HCT116 (cell line): ENCODE measurements at regions not wholly inside any gene's neighbourhood (a gene's known extent, or its start where the extent isn't known, plus 50 kb on each side); places are given as distances from the start of the nearest gene placed in this dataset.
A peak's percentile ranks its signal among the peaks of the same experiment; 100 is the strongest.

ENCODE experiments used
- ATAC-seq: fragments of 200-7000 bp; cut with Tn5 transposase; 2 replicates; pipeline ENCODE4 v1.9.1; 2020; ENCODE audit warnings: mild to moderate bottlenecking, moderate library complexity
- BruUV-seq: library from RNA; stranded (reverse); fragments of 400-500 nt; replicated peaks from 2 replicates; lab custom pipeline; 2021; lab: Mats Ljungman, UMichigan
- CTCF ChIA-PET: fragments of 300-600 bp; sonication (Branson Sonifier 250); formaldehyde crosslinking; loops from one replicate; lab custom pipeline; 2021; ENCODE audit warnings: antibody characterized with exemption; lab: Charles Lee
- POLR2A ChIA-PET: fragments of 300-600, 350-600 bp; sonication (Branson Sonifier 250); formaldehyde crosslinking; loops from one replicate; lab custom pipeline; 2021; ENCODE audit warnings: antibody characterized with exemption; lab: Charles Lee
- RAD21 ChIA-PET, 2 experiments: fragments of 300-600 bp; sonication (Branson Sonifier 250); formaldehyde crosslinking; loops; one replicate each; lab custom pipeline; 2023; ENCODE audit warnings: low total read pairs in 2 of 2; ENCODE audit not compliant: uncharacterized antibody in 2 of 2, unreplicated experiment in 2 of 2, low non-redundant PET in 1 of 2; lab: Charles Lee
- DNase-seq: peaks from one replicate; pipeline ENCODE4 v3.0.0-alpha.2; 2010; ENCODE audit warnings: low read depth, low spot score
- H2AFZ ChIP-seq: fragments of 200-600 bp; shearing (Covaris generic), sonication (generic); 2 replicates; pipeline ENCODE4 v1.6.1; 2017; ENCODE audit warnings: low read depth, mixed run types, mixed read lengths, antibody characterized with exemption, low read length; ENCODE audit not compliant: poor library complexity, severe bottlenecking
- H3K27ac ChIP-seq: 2 replicates; pipeline ENCODE4 v1.5.1; 2012; ENCODE audit warnings: low read depth, low read length
- H3K27me3 ChIP-seq: fragments of 200-600 bp; sonication (generic); 2 replicates; pipeline ENCODE4 v1.6.1; 2016; ENCODE audit warnings: mixed run types, low read length, mixed read lengths; ENCODE audit not compliant: insufficient read depth
- H3K36me3 ChIP-seq, 2 experiments: fragments of 200-500 bp in 1 of 2; fragments of 200-600 bp in 1 of 2; sonication (Bioruptor generic) in 1 of 2; sonication (generic) in 1 of 2; 2 replicates each; pipeline versions ENCODE4 v1.5.1 to v1.6.1; 2014 to 2016; ENCODE audit warnings: low read length in 2 of 2, inconsistent platforms in 1 of 2, mixed read lengths in 1 of 2, mixed run types in 1 of 2; ENCODE audit not compliant: insufficient read depth in 2 of 2, control insufficient read depth in 1 of 2
- H3K4me1 ChIP-seq, 2 experiments: fragments of 200-600 bp in 1 of 2; sonication (generic) in 1 of 2; 2 replicates each; pipeline versions ENCODE4 v1.5.1 to v1.6.1; 2012 to 2017; ENCODE audit warnings: low read length in 2 of 2, inconsistent platforms in 1 of 2, mild to moderate bottlenecking in 1 of 2, mixed read lengths in 1 of 2, mixed run types in 1 of 2, moderate library complexity in 1 of 2; ENCODE audit not compliant: insufficient read depth in 2 of 2, control insufficient read depth in 1 of 2
- H3K4me2 ChIP-seq: fragments of 200-600 bp; sonication (generic); 2 replicates; pipeline ENCODE4 v1.6.1; 2017; ENCODE audit warnings: mixed run types, low read length, mixed read lengths
- H3K4me3 ChIP-seq, 2 experiments: fragments of 200-600 bp in 1 of 2; sonication (generic) in 1 of 2; replicated peaks in 1 of 2; 2 replicates each; pipeline ENCODE4 v1.5.1; 2011 to 2016; ENCODE audit warnings: low read length in 2 of 2, control low read depth in 1 of 2, low read depth in 1 of 2, mild to moderate bottlenecking in 1 of 2, mixed read lengths in 1 of 2, mixed run types in 1 of 2
- H3K79me2 ChIP-seq: fragments of 200-600 bp; sonication (generic); 2 replicates; pipeline ENCODE4 v1.6.1; 2017; ENCODE audit warnings: mild to moderate bottlenecking, mixed run types, low read length, moderate library complexity, mixed read lengths; ENCODE audit not compliant: insufficient read depth
- H3K9ac ChIP-seq: fragments of 200-600 bp; sonication (generic); 2 replicates; pipeline ENCODE4 v1.6.1; 2016; ENCODE audit warnings: low read length, mixed read lengths
- H3K9me2 ChIP-seq: fragments of 200-600 bp; sonication (generic), shearing (Covaris generic); 2 replicates; pipeline ENCODE4 v1.6.1; 2017; ENCODE audit warnings: mixed run types, mild to moderate bottlenecking, moderate library complexity; ENCODE audit not compliant: insufficient read depth
- H3K9me3 ChIP-seq, 2 experiments: fragments of 200-500 bp in 1 of 2; fragments of 200-600 bp in 1 of 2; sonication (Bioruptor generic) in 1 of 2; sonication (generic) in 1 of 2; 2 replicates each; pipeline ENCODE4 v1.6.1; 2014 to 2017; ENCODE audit warnings: low read length in 2 of 2, mixed read lengths in 2 of 2, inconsistent platforms in 1 of 2, low read depth in 1 of 2, mild to moderate bottlenecking in 1 of 2, mixed run types in 1 of 2, moderate library complexity in 1 of 2; ENCODE audit not compliant: control insufficient read depth in 1 of 2, insufficient read depth in 1 of 2
- H4K20me1 ChIP-seq: fragments of 200-600 bp; sonication (generic), shearing (Covaris generic); 2 replicates; pipeline ENCODE4 v1.6.1; 2017; ENCODE audit warnings: mixed run types, mild to moderate bottlenecking, moderate library complexity; ENCODE audit not compliant: insufficient read depth
- CBX3 ChIP-seq: IDR thresholded peaks from 2 replicates; pipeline ENCODE4 v1.6.1; 2012; ENCODE audit warnings: low read depth
- EZH2 ChIP-seq: fragments of 200-600 bp; sonication (generic); IDR thresholded peaks from 2 replicates; pipeline ENCODE4 v1.6.1; 2017; ENCODE audit warnings: antibody characterized with exemption, mixed run types
- FOSL1 ChIP-seq: IDR thresholded peaks from 2 replicates; pipeline ENCODE4 v1.6.1; 2012; ENCODE audit warnings: low read depth
- JUND ChIP-seq: IDR thresholded peaks from 2 replicates; pipeline ENCODE4 v1.6.1; 2012
- POLR2A ChIP-seq: IDR thresholded peaks from 2 replicates; pipeline ENCODE4 v1.7.0; 2011; ENCODE audit warnings: borderline replicate concordance; ENCODE audit not compliant: insufficient read depth, insufficient read length; ENCODE audit errors: extremely low read depth
- POLR2AphosphoS5 ChIP-seq: IDR thresholded peaks from 2 replicates; pipeline ENCODE4 v1.6.1; 2011; ENCODE audit warnings: mild to moderate bottlenecking, low read depth, low read length, moderate library complexity
- RAD21 ChIP-seq: IDR thresholded peaks from 2 replicates; pipeline ENCODE4 v1.6.1; 2012; ENCODE audit warnings: low read depth, mild to moderate bottlenecking
- SIN3A ChIP-seq: IDR thresholded peaks from 2 replicates; pipeline ENCODE4 v1.6.1; 2012; ENCODE audit warnings: low read depth
- SP1 ChIP-seq: IDR thresholded peaks from 2 replicates; pipeline ENCODE4 v1.6.1; 2012; ENCODE audit warnings: low read depth
- YY1 ChIP-seq: IDR thresholded peaks from 2 replicates; pipeline ENCODE4 v1.6.1; 2011; ENCODE audit warnings: low read length, low read depth, moderate library complexity, mild to moderate bottlenecking; ENCODE audit not compliant: insufficient replicate concordance; ENCODE audit errors: extremely low read depth
- ZFX ChIP-seq: fragments of 450-650 bp; IDR thresholded peaks from 2 replicates; pipeline ENCODE4 v1.6.1; 2017
- ZNF274 ChIP-seq: fragments of 200-500 bp; sonication (Bioruptor generic); IDR thresholded peaks from 2 replicates; pipeline ENCODE4 v1.6.1; 2014; ENCODE audit warnings: mild to moderate bottlenecking, low read depth, low read length, inconsistent platforms
- intact Hi-C: fragments of 100-400 bp; cut with micrococcal nuclease; formaldehyde crosslinking; loops from 2 replicates; pipeline ENCODE4 v1.10.0; 2022
- TF ChIP-seq, protein P1 (sequence below): IDR thresholded peaks from 2 replicates; pipeline ENCODE4 v1.6.1; 2011; ENCODE audit warnings: mild to moderate bottlenecking, low read length, moderate library complexity; ENCODE audit not compliant: insufficient replicate concordance; ENCODE audit errors: extremely low read depth
- TF ChIP-seq, protein P2 (sequence below): IDR thresholded peaks from 2 replicates; pipeline ENCODE4 v1.6.1; 2012
- TF ChIP-seq, protein P3 (sequence below): IDR thresholded peaks from 2 replicates; pipeline ENCODE4 v1.6.1; 2012; ENCODE audit warnings: low read depth

DNA sequence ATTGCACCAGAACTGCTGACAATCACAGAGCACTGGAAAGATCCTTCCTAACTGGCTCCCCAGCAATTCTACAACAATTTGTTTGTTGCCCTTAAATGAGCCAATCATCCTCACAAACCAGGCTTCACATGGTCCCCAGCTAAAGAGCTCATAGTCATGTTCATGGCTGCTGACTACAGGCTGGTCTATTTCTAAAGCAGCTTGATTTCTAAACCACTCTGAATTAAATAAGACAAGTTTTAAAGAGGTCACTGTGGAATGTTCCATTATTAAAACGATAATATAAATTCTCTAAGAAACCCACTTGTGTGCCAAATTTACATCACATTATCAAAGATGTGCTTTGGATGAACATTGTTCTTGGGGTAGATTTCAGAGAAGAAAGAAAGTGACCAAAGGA, 110.7 kb downstream of the COPS8 start (continued):
- TF ChIP-seq, protein P1, sequence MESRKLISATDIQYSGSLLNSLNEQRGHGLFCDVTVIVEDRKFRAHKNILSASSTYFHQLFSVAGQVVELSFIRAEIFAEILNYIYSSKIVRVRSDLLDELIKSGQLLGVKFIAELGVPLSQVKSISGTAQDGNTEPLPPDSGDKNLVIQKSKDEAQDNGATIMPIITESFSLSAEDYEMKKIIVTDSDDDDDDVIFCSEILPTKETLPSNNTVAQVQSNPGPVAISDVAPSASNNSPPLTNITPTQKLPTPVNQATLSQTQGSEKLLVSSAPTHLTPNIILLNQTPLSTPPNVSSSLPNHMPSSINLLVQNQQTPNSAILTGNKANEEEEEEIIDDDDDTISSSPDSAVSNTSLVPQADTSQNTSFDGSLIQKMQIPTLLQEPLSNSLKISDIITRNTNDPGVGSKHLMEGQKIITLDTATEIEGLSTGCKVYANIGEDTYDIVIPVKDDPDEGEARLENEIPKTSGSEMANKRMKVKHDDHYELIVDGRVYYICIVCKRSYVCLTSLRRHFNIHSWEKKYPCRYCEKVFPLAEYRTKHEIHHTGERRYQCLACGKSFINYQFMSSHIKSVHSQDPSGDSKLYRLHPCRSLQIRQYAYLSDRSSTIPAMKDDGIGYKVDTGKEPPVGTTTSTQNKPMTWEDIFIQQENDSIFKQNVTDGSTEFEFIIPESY, result no peak
- no peak for TF ChIP-seq POLR2A
- TF ChIP-seq SP1, result no peak
- no peak for TF ChIP-seq CBX3
- no peak for TF ChIP-seq POLR2AphosphoS5
- TF ChIP-seq FOSL1, result no peak

DNA sequence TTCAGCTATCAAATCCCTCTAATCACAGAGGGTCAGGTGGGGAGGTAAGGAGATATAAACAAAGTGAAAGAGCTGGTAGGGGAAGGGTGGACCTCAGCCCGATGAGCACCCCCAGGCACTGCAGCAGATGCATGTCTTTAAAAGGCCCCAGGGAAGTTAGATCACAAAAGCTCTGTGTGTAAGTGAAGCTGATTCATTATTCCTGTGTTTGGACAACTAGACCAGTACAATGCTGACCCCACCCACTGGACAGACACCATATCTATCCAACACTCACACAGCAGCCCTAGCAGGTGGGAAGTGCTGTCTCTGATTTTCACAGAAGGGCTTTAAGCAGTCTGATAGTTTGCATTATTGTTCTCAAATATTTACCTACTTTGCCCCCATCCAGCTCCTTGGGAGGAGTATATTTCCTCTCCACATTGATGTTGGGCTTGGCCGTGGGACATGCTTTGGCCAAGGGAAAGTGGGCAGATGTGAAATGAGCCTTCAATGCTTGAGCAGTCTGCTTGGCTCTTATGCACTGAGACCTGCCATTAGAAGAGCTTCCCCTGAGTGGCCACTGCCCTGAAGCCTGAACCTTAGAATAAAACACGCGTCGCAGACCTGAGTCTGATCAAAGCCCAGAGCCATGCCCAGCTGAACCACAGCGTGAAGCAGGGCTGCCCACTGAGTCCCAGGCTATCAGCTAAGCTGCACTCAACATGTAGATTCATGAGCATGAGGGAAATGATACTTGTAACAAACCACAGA, 111.4 kb downstream of the COPS8 start:
- ATAC-seq (peak; percentile 37), DNase-seq (no peak)
- CTCF ChIA-PET, result interaction anchor here (1.3 to 1.6 kb wide), 2 partner anchors 31 to 225 kb away, joined by 3 to 5 read pairs; no protein-coding TSS in a partner anchor
- H3K9ac ChIP-seq, result no peak overlapping the region
- no peak overlapping the region for H3K4me3 ChIP-seq
- no TSS peak for BruUV-seq
- H3K27ac ChIP-seq, result no peak overlapping the region
- no peaks in the 10 kb centered on the region for H3K36me3 ChIP-seq
- H4K20me1 ChIP-seq, result no peaks in the 10 kb centered on the region
- no peak overlapping the region for H2AFZ ChIP-seq
- H3K4me2 ChIP-seq, result 0 out of 2 replicates have a peak overlapping the region, but pooled peaks have one; percentile 2
- H3K4me1 ChIP-seq, result peaks cover 8 to 22% of the 10 kb centered on the region in 2 experiments
- intact Hi-C loops, result no loop called here
- H3K79me2 ChIP-seq, result no peaks in the 10 kb centered on the region
- POLR2A ChIA-PET, result no interaction called here
- H3K9me2 ChIP-seq, result no peaks in the 10 kb centered on the region
- peaks cover 7% of the 10 kb centered on the region; the same call in 1 of the 2 replicates for H3K27me3 ChIP-seq
- peaks cover 0 to 4% of the 10 kb centered on the region in 2 experiments; a peak in 1 of 4 replicates for H3K9me3 ChIP-seq
- RAD21 ChIA-PET, result no interaction called here
- TF ChIP-seq EZH2 (no peak), FOSL1 (no peak), SP1 (no peak), ZNF274 (no peak), JUND (no peak), SIN3A (no peak), ZFX (no peak), YY1 (no peak), POLR2A (no peak), RAD21 (no peak), CBX3 (no peak)
- TF ChIP-seq, protein P2, sequence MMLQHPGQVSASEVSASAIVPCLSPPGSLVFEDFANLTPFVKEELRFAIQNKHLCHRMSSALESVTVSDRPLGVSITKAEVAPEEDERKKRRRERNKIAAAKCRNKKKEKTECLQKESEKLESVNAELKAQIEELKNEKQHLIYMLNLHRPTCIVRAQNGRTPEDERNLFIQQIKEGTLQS, result no peak
- TF ChIP-seq, protein P1, result no peak
- TF ChIP-seq, protein P3, sequence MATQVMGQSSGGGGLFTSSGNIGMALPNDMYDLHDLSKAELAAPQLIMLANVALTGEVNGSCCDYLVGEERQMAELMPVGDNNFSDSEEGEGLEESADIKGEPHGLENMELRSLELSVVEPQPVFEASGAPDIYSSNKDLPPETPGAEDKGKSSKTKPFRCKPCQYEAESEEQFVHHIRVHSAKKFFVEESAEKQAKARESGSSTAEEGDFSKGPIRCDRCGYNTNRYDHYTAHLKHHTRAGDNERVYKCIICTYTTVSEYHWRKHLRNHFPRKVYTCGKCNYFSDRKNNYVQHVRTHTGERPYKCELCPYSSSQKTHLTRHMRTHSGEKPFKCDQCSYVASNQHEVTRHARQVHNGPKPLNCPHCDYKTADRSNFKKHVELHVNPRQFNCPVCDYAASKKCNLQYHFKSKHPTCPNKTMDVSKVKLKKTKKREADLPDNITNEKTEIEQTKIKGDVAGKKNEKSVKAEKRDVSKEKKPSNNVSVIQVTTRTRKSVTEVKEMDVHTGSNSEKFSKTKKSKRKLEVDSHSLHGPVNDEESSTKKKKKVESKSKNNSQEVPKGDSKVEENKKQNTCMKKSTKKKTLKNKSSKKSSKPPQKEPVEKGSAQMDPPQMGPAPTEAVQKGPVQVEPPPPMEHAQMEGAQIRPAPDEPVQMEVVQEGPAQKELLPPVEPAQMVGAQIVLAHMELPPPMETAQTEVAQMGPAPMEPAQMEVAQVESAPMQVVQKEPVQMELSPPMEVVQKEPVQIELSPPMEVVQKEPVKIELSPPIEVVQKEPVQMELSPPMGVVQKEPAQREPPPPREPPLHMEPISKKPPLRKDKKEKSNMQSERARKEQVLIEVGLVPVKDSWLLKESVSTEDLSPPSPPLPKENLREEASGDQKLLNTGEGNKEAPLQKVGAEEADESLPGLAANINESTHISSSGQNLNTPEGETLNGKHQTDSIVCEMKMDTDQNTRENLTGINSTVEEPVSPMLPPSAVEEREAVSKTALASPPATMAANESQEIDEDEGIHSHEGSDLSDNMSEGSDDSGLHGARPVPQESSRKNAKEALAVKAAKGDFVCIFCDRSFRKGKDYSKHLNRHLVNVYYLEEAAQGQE, result no peak
